Uterus (tissue), 3 donors: ENCODE measurements at regions not wholly inside any gene's neighbourhood (a gene's known extent, or its start where the extent isn't known, plus 50 kb on each side); places are given as distances from the start of the nearest gene placed in this dataset.

Source experiments
- DNase-seq, 2 donors: peaks; one replicate each; pipeline ENCODE4 v3.0.0-alpha.2; 2019 to 2020
- H3K27ac ChIP-seq, 2 donors: fragments of 200-600 bp; sonication (generic); 1 replicate in 1 of 2; 2 replicates in 1 of 2; pipeline ENCODE4 v1.5.1; 2016 to 2018
- H3K27me3 ChIP-seq, 2 donors: fragments of 200-600 bp; sonication (generic); one replicate each; pipeline ENCODE4 v1.5.1; 2018 to 2019; ENCODE audit warnings: control low read depth in 1 of 2
- H3K36me3 ChIP-seq, 2 donors: fragments of 200-600 bp; sonication (generic); one replicate each; pipeline ENCODE4 v1.5.1; 2019; ENCODE audit warnings: control low read depth in 1 of 2
- H3K4me1 ChIP-seq, 2 donors: fragments of 200-600 bp; sonication (generic); one replicate each; pipeline ENCODE4 v1.5.1; 2018 to 2019; ENCODE audit warnings: control low read depth in 1 of 2
- H3K4me3 ChIP-seq, 2 donors: fragments of 200-600 bp; sonication (generic); 1 replicate in 1 of 2; 2 replicates in 1 of 2; pipeline ENCODE4 v1.5.1; 2018 to 2019; ENCODE audit warnings: mild to moderate bottlenecking in 1 of 2
- H3K9me3 ChIP-seq, 2 donors: fragments of 200-600 bp; sonication (generic); one replicate each; pipeline ENCODE4 v1.5.1; 2019; ENCODE audit warnings: control low read depth in 1 of 2
- CTCF ChIP-seq, 4 experiments: fragments of 200-600 bp in 2 of 4; fragments of 450-650 bp in 2 of 4; sonication (generic) in 2 of 4; IDR thresholded peaks; one replicate each; pipeline ENCODE4 v1.5.1; 2016 to 2019; ENCODE audit warnings: antibody characterized with exemption in 4 of 4, mild to moderate bottlenecking in 2 of 4, moderate library complexity in 1 of 4
- POLR2A ChIP-seq, 2 donors: fragments of 450-650 bp; IDR thresholded peaks; one replicate each; pipeline ENCODE4 v1.6.1; 2016; ENCODE audit warnings: antibody characterized with exemption in 2 of 2, mild to moderate bottlenecking in 1 of 2, moderate library complexity in 1 of 2
- intact Hi-C: fragments of 100-400 bp; cut with DNase I; formaldehyde crosslinking; loops from one replicate; pipeline ENCODE4 v1.15.1; 2023; ENCODE audit warnings: low total_unique reads
- donor health status: DM: yes; HTN: yes; CAD: no.

GRCh38 chr1:25042331-25043227, 112.5 kb upstream of the RUNX3 start:
- TF ChIP-seq CTCF (IDR thresholded peaks at IDR 0.05) (no peak), POLR2A (IDR thresholded peaks at IDR 0.05) (no peak)
- Histone ChIP-seq H3K4me3 (no peak overlapping the region), H3K9me3 (no peaks in the 10 kb centered on the region), H3K27me3 (no peaks in the 10 kb centered on the region), H3K27ac (no peak overlapping the region), H3K4me1 (no peaks in the 10 kb centered on the region), H3K36me3 (no peaks in the 10 kb centered on the region)
- intact Hi-C loops: no loop called here
- no peak for DNase-seq

- no peak for TF ChIP-seq CTCF (IDR thresholded peaks at IDR 0.05)
- TF ChIP-seq POLR2A (IDR thresholded peaks at IDR 0.05): no peak
- no peaks in the 10 kb centered on the region for H3K9me3 ChIP-seq
- H3K36me3 ChIP-seq: no peaks in the 10 kb centered on the region
- H3K27ac ChIP-seq: no peak overlapping the region
- H3K27me3 ChIP-seq: no peaks in the 10 kb centered on the region
- no peak for DNase-seq
- H3K4me3 ChIP-seq: no peak overlapping the region
- no peaks in the 10 kb centered on the region for H3K4me1 ChIP-seq
- intact Hi-C loops: no loop called here
Measured at GRCh38 chr1:25041916-25042315, 111.8 kb upstream of the RUNX3 start.

- H3K4me1 ChIP-seq: no peaks in the 10 kb centered on the region
- no peak for DNase-seq
- no peaks in the 10 kb centered on the region for H3K27me3 ChIP-seq
- H3K9me3 ChIP-seq: no peaks in the 10 kb centered on the region
- no peak overlapping the region for H3K4me3 ChIP-seq
- intact Hi-C loops: no loop called here
- TF ChIP-seq POLR2A (IDR thresholded peaks at IDR 0.05) (no peak), CTCF (IDR thresholded peaks at IDR 0.05) (no peak)
- no peaks in the 10 kb centered on the region for H3K36me3 ChIP-seq
- no peak overlapping the region for H3K27ac ChIP-seq
Measured at GRCh38 chr1:25040122-25040685, 110.1 kb upstream of the RUNX3 start.

GRCh38 chr1:25039229-25039628, 109.2 kb upstream of the RUNX3 start:
- intact Hi-C loops: no loop called here
- Histone ChIP-seq H3K27ac (no peak overlapping the region), H3K4me1 (no peaks in the 10 kb centered on the region), H3K36me3 (no peaks in the 10 kb centered on the region), H3K9me3 (no peaks in the 10 kb centered on the region), H3K27me3 (no peaks in the 10 kb centered on the region), H3K4me3 (no peak overlapping the region)
- no peak for DNase-seq
- TF ChIP-seq CTCF (IDR thresholded peaks at IDR 0.05) (no peak), POLR2A (IDR thresholded peaks at IDR 0.05) (no peak)

- DNase-seq: no peak
- Histone ChIP-seq H3K9me3 (no peaks in the 10 kb centered on the region), H3K4me1 (no peaks in the 10 kb centered on the region), H3K27me3 (no peaks in the 10 kb centered on the region), H3K36me3 (no peaks in the 10 kb centered on the region), H3K27ac (no peak overlapping the region), H3K4me3 (no peak overlapping the region)
- intact Hi-C loops: no loop called here
- TF ChIP-seq CTCF (IDR thresholded peaks at IDR 0.05) (no peak), POLR2A (IDR thresholded peaks at IDR 0.05) (no peak)
Measured at GRCh38 chr1:25038699-25039098, 108.6 kb upstream of the RUNX3 start.
